Muscle layer of colon (tissue), 2 donors: ENCODE measurements at regions not wholly inside any gene's neighbourhood (a gene's known extent, or its start where the extent isn't known, plus 50 kb on each side); places are given as distances from the start of the nearest gene placed in this dataset.

ENCODE experiments used
- H3K27ac ChIP-seq: one replicate; pipeline ENCODE4 v1.7.0; 2013; ENCODE audit warnings: low read depth, mild to moderate bottlenecking, low read length, moderate library complexity
- H3K27me3 ChIP-seq, 2 donors: one replicate each; pipeline ENCODE4 v1.7.0; 2013; ENCODE audit warnings: low read length in 2 of 2, mild to moderate bottlenecking in 2 of 2; ENCODE audit not compliant: insufficient read depth in 2 of 2, control insufficient read depth in 1 of 2
- H3K36me3 ChIP-seq: one replicate; pipeline ENCODE4 v1.7.0; 2013; ENCODE audit warnings: mild to moderate bottlenecking, low read length; ENCODE audit not compliant: insufficient read depth
- H3K4me1 ChIP-seq: one replicate; pipeline ENCODE4 v1.7.0; 2013; ENCODE audit warnings: mild to moderate bottlenecking, low read length; ENCODE audit not compliant: insufficient read depth
- H3K4me3 ChIP-seq, 2 donors: one replicate each; pipeline ENCODE4 v1.7.0; 2013; ENCODE audit warnings: low read length in 2 of 2, low read depth in 1 of 2, mild to moderate bottlenecking in 1 of 2, moderate library complexity in 1 of 2
- H3K9ac ChIP-seq: one replicate; pipeline ENCODE4 v1.7.0; 2013; ENCODE audit warnings: low read length
- H3K9me3 ChIP-seq: one replicate; pipeline ENCODE4 v1.7.0; 2013; ENCODE audit warnings: mild to moderate bottlenecking, low read length
- donor health status: abdominal sarcoma.
- donor health status: Adenocarcinoma of cecum.

DNA sequence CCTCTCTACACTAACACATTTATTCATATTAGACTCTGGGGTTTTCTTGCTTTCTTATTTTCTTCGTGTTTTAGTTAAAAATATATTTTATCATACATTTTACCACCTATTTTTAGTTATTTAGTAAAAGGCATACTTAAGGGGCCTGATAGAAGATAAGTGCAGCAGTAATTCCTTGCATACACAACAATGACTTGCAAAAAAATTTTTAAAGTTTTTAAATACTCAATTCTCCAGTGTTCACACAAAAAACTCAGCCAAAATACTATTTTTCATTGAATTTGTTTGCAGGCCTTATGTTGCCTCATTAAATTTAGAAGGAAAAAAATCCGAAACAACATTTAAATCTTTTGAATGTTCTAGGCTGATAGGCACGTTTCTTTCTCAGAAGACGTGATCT lies 2431.7 kb downstream of the PCDH9 start:
- Histone ChIP-seq H3K9me3 (no peaks in the 10 kb centered on the region), H3K4me1 (no peaks in the 10 kb centered on the region), H3K27me3 (no peaks in the 10 kb centered on the region), H3K9ac (no peak overlapping the region), H3K36me3 (no peaks in the 10 kb centered on the region), H3K4me3 (no peak overlapping the region), H3K27ac (no peak overlapping the region)

- no peak overlapping the region for H3K27ac ChIP-seq
These were observed 2436.5 kb downstream of the PCDH9 start for GRCh38 chr13:64793592-64793991.

DNA sequence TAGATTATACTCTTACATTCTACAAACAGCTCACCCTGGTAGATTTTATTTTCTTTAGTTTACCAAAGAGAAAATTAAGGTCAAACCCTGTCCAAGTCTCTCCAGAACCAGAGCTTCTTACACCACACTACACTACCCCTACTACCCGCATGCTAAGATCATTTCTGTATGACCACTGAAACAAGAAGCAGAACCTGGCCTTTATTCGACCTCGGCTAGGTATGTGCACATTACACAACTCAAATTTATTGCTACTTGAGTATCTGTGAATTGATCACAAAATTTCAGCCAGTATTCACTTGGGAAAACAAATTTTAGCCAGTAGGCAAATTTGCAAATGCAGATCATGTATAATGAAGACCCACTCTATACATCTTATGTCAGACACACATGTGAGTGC lies 2437.0 kb downstream of the PCDH9 start:
- Histone ChIP-seq H3K4me1 (no peaks in the 10 kb centered on the region), H3K36me3 (no peaks in the 10 kb centered on the region), H3K27ac (no peak overlapping the region), H3K4me3 (no peak overlapping the region), H3K9me3 (no peaks in the 10 kb centered on the region), H3K27me3 (no peaks in the 10 kb centered on the region), H3K9ac (no peak overlapping the region)

More at GRCh38 chr13:64793592-64793991, 2436.5 kb downstream of the PCDH9 start:
- H3K9ac ChIP-seq, result no peak overlapping the region
- H3K4me3 ChIP-seq, result no peak overlapping the region
- no peaks in the 10 kb centered on the region for H3K27me3 ChIP-seq
- H3K4me1 ChIP-seq, result no peaks in the 10 kb centered on the region
- H3K9me3 ChIP-seq, result no peaks in the 10 kb centered on the region
- H3K36me3 ChIP-seq, result no peaks in the 10 kb centered on the region

DNA sequence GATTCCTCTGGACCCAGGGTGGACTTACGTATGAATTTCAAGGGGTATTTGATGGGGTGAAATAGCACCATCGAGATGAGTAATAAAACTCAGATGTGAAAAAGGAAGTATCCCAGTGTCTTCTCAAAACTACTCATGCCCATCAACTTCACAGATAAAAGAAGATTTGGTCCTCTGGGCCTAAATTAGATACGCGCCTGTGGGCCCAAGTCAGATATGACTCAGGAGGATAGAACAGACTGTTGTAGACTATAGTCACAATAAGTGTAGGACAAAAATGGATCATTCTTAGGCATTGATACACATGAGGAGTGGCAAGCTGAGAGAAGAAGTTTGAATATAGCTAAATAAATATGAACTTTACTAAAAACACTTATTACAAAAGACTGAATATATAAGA lies 2438.8 kb downstream of the PCDH9 start:
- H3K27ac ChIP-seq, result no peak overlapping the region
- no peak overlapping the region for H3K9ac ChIP-seq
- no peaks in the 10 kb centered on the region for H3K36me3 ChIP-seq
- no peak overlapping the region for H3K4me3 ChIP-seq
- H3K9me3 ChIP-seq, result no peaks in the 10 kb centered on the region
- no peaks in the 10 kb centered on the region for H3K4me1 ChIP-seq
- H3K27me3 ChIP-seq, result no peaks in the 10 kb centered on the region

DNA sequence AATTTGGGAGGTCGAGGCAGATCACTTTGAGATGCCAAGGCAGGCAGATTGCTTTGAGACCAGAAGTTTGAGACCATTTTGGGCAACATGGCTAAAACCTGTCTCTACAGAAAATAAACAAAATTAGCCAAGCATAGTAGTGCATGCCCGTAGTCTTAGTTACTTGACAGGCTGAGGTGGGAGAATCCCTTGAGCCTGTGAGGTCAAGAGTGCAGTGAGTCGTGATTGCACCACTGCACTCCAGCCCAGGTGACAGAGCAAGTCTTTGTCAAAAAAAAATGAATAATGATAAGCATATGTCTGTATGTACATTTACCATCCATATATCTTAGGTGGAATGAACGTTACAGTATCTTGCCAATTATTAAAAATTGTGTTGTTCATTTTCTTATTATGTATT lies 2447.7 kb downstream of the PCDH9 start:
- Histone ChIP-seq H3K27me3 (no peaks in the 10 kb centered on the region), H3K27ac (no peak overlapping the region), H3K4me3 (no peak overlapping the region), H3K4me1 (no peaks in the 10 kb centered on the region), H3K9me3 (no peaks in the 10 kb centered on the region), H3K9ac (no peak overlapping the region), H3K36me3 (no peaks in the 10 kb centered on the region)

DNA sequence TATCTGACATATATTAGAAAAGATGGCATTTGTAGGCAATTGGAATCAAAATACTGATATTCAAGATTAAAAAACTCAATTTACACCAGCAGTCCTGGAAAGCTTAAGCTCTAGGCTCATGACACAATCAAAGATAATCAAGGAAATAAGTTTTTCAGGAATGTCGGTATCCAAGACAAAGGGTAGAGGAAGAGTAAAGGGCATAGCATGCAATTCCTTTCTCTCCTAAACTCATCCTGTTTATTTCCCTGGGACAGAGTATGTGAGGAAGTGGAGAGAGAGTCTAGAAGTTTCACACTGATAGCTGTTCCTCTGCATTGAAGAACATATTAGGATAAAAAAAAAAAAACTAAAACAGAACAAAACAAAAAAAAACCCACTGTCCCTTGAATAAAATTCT lies 2452.1 kb downstream of the PCDH9 start:
- Histone ChIP-seq H3K4me3 (no peak overlapping the region), H3K4me1 (no peaks in the 10 kb centered on the region), H3K9me3 (no peaks in the 10 kb centered on the region), H3K27me3 (no peaks in the 10 kb centered on the region), H3K36me3 (no peaks in the 10 kb centered on the region), H3K9ac (no peak overlapping the region), H3K27ac (no peak overlapping the region)

DNA sequence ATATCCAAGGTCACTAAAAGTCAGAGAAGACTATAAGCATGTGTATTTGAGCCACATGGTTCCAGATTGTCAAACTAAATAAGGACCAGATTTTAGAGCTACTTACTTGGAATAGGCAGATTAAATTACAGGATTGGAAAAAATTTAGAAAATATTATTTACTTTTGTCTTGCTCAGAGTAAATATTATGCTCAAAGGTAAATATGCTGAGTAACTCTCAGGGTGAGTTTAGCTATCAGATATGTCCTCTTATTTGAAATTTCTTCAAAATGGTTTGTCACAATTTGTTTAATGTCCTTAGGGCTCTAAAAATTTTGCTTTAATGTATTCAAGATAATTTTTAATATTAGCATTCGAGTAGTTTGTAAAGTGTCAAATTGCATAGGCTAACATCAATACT lies 2455.2 kb downstream of the PCDH9 start:
- Histone ChIP-seq H3K27me3 (no peaks in the 10 kb centered on the region), H3K4me1 (no peaks in the 10 kb centered on the region), H3K9ac (no peak overlapping the region), H3K9me3 (no peaks in the 10 kb centered on the region), H3K4me3 (no peak overlapping the region), H3K27ac (no peak overlapping the region), H3K36me3 (no peaks in the 10 kb centered on the region)

GRCh38 chr13:64770743-64771142 lies 2459.4 kb downstream of the PCDH9 start:
- Histone ChIP-seq H3K36me3 (no peaks in the 10 kb centered on the region), H3K9me3 (no peaks in the 10 kb centered on the region), H3K4me1 (no peaks in the 10 kb centered on the region), H3K9ac (no peak overlapping the region), H3K27me3 (no peaks in the 10 kb centered on the region), H3K4me3 (no peak overlapping the region), H3K27ac (no peak overlapping the region)

DNA sequence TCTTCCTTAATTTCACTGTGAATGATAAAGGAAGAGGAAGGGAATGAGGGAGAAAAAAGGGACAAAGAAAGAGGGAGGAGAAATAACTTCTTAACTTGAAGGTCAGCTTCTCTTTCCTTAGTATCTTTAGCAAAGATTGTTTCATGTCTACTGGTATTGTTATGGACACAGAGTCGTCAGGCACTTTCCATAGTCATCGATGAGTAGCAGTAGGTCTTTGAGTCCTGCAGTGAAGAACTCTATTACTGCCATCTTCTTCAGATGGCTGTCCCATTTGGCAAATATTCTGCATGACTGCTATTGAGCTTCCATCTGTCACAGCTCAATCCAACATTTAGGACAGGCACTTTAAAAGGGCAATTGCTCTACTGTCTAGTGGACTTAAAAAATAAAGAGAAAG lies 2463.1 kb downstream of the PCDH9 start:
- no peak overlapping the region for H3K27ac ChIP-seq
- no peak overlapping the region for H3K4me3 ChIP-seq
- no peaks in the 10 kb centered on the region for H3K9me3 ChIP-seq
- no peaks in the 10 kb centered on the region for H3K36me3 ChIP-seq
- H3K4me1 ChIP-seq, result no peaks in the 10 kb centered on the region
- H3K27me3 ChIP-seq, result no peaks in the 10 kb centered on the region
- H3K9ac ChIP-seq, result no peak overlapping the region

GRCh38 chr13:64765636-64766035 lies 2464.5 kb downstream of the PCDH9 start:
- no peaks in the 10 kb centered on the region for H3K36me3 ChIP-seq
- no peak overlapping the region for H3K4me3 ChIP-seq
- H3K9ac ChIP-seq, result no peak overlapping the region
- H3K27ac ChIP-seq, result no peak overlapping the region
- no peaks in the 10 kb centered on the region for H3K9me3 ChIP-seq
- H3K27me3 ChIP-seq, result no peaks in the 10 kb centered on the region
- no peaks in the 10 kb centered on the region for H3K4me1 ChIP-seq

DNA sequence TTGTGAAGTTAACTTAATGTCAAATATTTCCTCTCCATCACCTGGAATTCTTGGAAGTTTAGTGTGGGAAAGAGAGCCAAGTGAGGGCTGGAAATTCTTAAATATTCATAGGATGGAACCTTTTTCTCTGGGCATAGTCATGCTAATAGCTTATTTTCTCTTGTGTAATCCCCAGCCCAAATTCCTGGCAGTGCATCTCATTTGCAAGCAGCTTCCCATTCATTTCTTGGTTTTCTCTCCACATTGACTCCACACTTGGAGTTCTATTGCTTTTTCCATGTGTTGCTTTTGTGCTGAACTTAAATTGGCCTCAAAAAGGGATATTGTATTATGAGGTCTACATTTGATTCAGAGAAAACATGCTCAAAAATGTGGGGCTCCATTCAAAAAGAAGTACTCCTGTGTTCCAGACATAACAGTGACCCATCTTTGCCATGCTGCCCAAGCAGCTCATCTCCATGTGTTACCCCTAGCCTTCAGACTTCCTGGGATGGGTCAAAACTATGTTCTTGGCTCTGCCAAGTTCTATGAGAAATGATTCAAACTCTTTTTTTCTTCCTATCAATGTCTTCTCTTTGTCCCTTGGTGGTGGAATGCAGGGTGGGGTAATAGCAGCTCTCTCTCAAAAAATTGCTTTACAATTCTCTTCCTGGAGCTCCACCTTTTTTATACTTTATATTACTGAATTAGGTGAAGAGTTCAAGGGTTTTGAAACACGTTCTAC lies 2471.5 kb downstream of the PCDH9 start:
- no peaks in the 10 kb centered on the region for H3K36me3 ChIP-seq
- H3K4me3 ChIP-seq, result no peak overlapping the region
- no peaks in the 10 kb centered on the region for H3K4me1 ChIP-seq
- H3K27ac ChIP-seq, result no peak overlapping the region
- H3K9ac ChIP-seq, result no peak overlapping the region
- no peaks in the 10 kb centered on the region for H3K27me3 ChIP-seq
- H3K9me3 ChIP-seq, result no peaks in the 10 kb centered on the region

- H3K4me1 ChIP-seq, result no peaks in the 10 kb centered on the region
- H3K36me3 ChIP-seq, result no peaks in the 10 kb centered on the region
- no peaks in the 10 kb centered on the region for H3K27me3 ChIP-seq
- H3K27ac ChIP-seq, result no peak overlapping the region
- H3K9me3 ChIP-seq, result no peaks in the 10 kb centered on the region
- no peak overlapping the region for H3K4me3 ChIP-seq
- no peak overlapping the region for H3K9ac ChIP-seq
These were observed 2473.5 kb downstream of the PCDH9 start for GRCh38 chr13:64756621-64757020.
